K562 (cell line): ENCODE measurements at regions not wholly inside any gene's neighbourhood (a gene's known extent, or its start where the extent isn't known, plus 50 kb on each side); places are given as distances from the start of the nearest gene placed in this dataset.

Source experiments
- ADNP ChIP-seq: fragments of 200-800 bp; sonication (Bioruptor generic); IDR thresholded peaks from 2 replicates; pipeline ENCODE4 v1.6.1; 2016; ENCODE audit warnings: missing genetic modification characterization, missing compliant biosample characterization
- ATF1 ChIP-seq, 2 experiments: fragments of 450-650 bp in 1 of 2; IDR thresholded peaks; 2 replicates each; pipeline ENCODE4 v1.6.1; 2016; ENCODE audit warnings: missing compliant biosample characterization in 1 of 2, missing genetic modification characterization in 1 of 2
- CBX5 ChIP-seq: IDR thresholded peaks from 2 replicates; pipeline ENCODE4 v1.6.1; 2014; ENCODE audit warnings: low read depth, borderline replicate concordance
- CHD4 ChIP-seq: fragments of 200-600 bp; sonication (generic); IDR thresholded peaks from 3 replicates; pipeline ENCODE4 v1.6.1; 2012; ENCODE audit warnings: low read depth, mild to moderate bottlenecking, mixed read lengths, low read length, inconsistent platforms; ENCODE audit not compliant: insufficient read depth, insufficient replicate concordance, poor library complexity, severe bottlenecking
- CXXC5 ChIP-seq: fragments of 250-450 bp; sonication (Bioruptor Pico); IDR thresholded peaks from 2 replicates; pipeline ENCODE4 v1.8.0; 2022; ENCODE audit warnings: inconsistent platforms, mild to moderate bottlenecking, moderate library complexity
- ELF2 ChIP-seq: fragments of 250-450 bp; sonication (Bioruptor Pico); IDR thresholded peaks from 2 replicates; pipeline ENCODE4 v1.5.0; 2021; ENCODE audit warnings: mild to moderate bottlenecking
- HSF4 ChIP-seq: fragments of 250-450 bp; sonication (Bioruptor Pico); IDR thresholded peaks from 2 replicates; pipeline ENCODE4 v2.1.2; 2022; ENCODE audit warnings: mild to moderate bottlenecking, moderate library complexity, borderline replicate concordance
- KLF16 ChIP-seq: IDR thresholded peaks from 2 replicates; pipeline ENCODE4 v1.6.1; 2016; ENCODE audit warnings: antibody characterized with exemption
- KLF6 ChIP-seq: fragments of 250-450 bp; sonication (Bioruptor Pico); IDR thresholded peaks from 2 replicates; pipeline ENCODE4 v1.4.0; 2020; ENCODE audit warnings: mild to moderate bottlenecking, moderate library complexity, borderline replicate concordance
- L3MBTL2 ChIP-seq: fragments of 450-650 bp; IDR thresholded peaks from 2 replicates; pipeline ENCODE4 v1.6.1; 2016; ENCODE audit warnings: mild to moderate bottlenecking, moderate library complexity
- MYNN ChIP-seq, 2 experiments: sonication (generic); formaldehyde crosslinking in 1 of 2; IDR thresholded peaks; 2 replicates each; pipeline versions ENCODE4 v1.5.0 to v1.6.1; 2016 to 2020; ENCODE audit warnings: antibody characterized with exemption in 1 of 2, missing genetic modification reagents in 1 of 2
- NCOR1 ChIP-seq: fragments of 450-650 bp; IDR thresholded peaks from 2 replicates; pipeline ENCODE4 v1.6.1; 2016; ENCODE audit warnings: mild to moderate bottlenecking, moderate library complexity
- NFIC ChIP-seq: fragments of 450-650 bp; IDR thresholded peaks from 2 replicates; pipeline ENCODE4 v1.6.1; 2017; ENCODE audit warnings: mild to moderate bottlenecking, inconsistent platforms
- NR4A1 ChIP-seq, 2 experiments: fragments of 250-450 bp in 1 of 2; fragments of 450-650 bp in 1 of 2; sonication (Bioruptor Pico) in 1 of 2; IDR thresholded peaks; 2 replicates each; pipeline versions ENCODE4 v1.4.0 to v1.6.1; 2016 to 2020; ENCODE audit warnings: mild to moderate bottlenecking in 2 of 2, missing compliant biosample characterization in 1 of 2, missing genetic modification characterization in 1 of 2, moderate library complexity in 1 of 2
- RCOR1 ChIP-seq, 2 experiments: IDR thresholded peaks; 2 replicates each; pipeline ENCODE4 v1.6.1; 2012; ENCODE audit warnings: low read depth in 2 of 2, low read length in 2 of 2, borderline replicate concordance in 1 of 2, improper control_type of control experiment in 1 of 2
- SP1 ChIP-seq: sonication (generic); formaldehyde crosslinking; IDR thresholded peaks from 2 replicates; pipeline ENCODE4 v1.8.1; 2022; ENCODE audit warnings: mild to moderate bottlenecking, missing genetic modification reagents
- SPI1 ChIP-seq: IDR thresholded peaks from 2 replicates; pipeline ENCODE4 v1.6.1; 2011; ENCODE audit warnings: low read depth, low read length, control low read depth, borderline replicate concordance
- SRSF7 ChIP-seq: fragments of 200-400 bp; formaldehyde crosslinking; optimal IDR thresholded peaks from 2 replicates; pipeline ENCODE3; 2017; ENCODE audit warnings: mild to moderate bottlenecking, low read depth, low read length
- TEAD2 ChIP-seq: fragments of 450-650 bp; IDR thresholded peaks from 2 replicates; pipeline ENCODE4 v1.6.1; 2016; ENCODE audit warnings: missing genetic modification characterization, control low read depth, missing compliant biosample characterization
- TEAD4 ChIP-seq, 2 experiments: sonication (generic) in 1 of 2; formaldehyde crosslinking in 1 of 2; IDR thresholded peaks; 2 replicates each; pipeline versions ENCODE4 v1.6.1 to v1.8.0; 2012 to 2022; ENCODE audit warnings: borderline replicate concordance in 1 of 2, inconsistent platforms in 1 of 2, low read length in 1 of 2, mild to moderate bottlenecking in 1 of 2, missing genetic modification reagents in 1 of 2
- ZBTB17 ChIP-seq: fragments of 450-650 bp; formaldehyde crosslinking; IDR thresholded peaks from 2 replicates; pipeline ENCODE4 v1.4.0; 2020; ENCODE audit warnings: mild to moderate bottlenecking
- ZFPM2 ChIP-seq: fragments of 250-450 bp; sonication (Bioruptor Pico); IDR thresholded peaks from 2 replicates; pipeline ENCODE4 v1.5.1; 2022; ENCODE audit warnings: mild to moderate bottlenecking
- ZNF586 ChIP-seq: fragments of 450-650 bp; formaldehyde crosslinking; conservative IDR thresholded peaks from 2 replicates; pipeline ENCODE4 v1.4.0; 2020; ENCODE audit warnings: mild to moderate bottlenecking, moderate library complexity
- TF ChIP-seq, protein P1 (sequence below): fragments of 200-800 bp; sonication (Bioruptor generic); IDR thresholded peaks from 2 replicates; pipeline ENCODE4 v1.6.1; 2017; ENCODE audit warnings: missing genetic modification characterization, missing compliant biosample characterization
- TF ChIP-seq, protein P2 (sequence below): sonication (generic); formaldehyde crosslinking; IDR thresholded peaks from 2 replicates; pipeline ENCODE4 v1.4.0; 2020; ENCODE audit warnings: mild to moderate bottlenecking, missing genetic modification reagents

DNA sequence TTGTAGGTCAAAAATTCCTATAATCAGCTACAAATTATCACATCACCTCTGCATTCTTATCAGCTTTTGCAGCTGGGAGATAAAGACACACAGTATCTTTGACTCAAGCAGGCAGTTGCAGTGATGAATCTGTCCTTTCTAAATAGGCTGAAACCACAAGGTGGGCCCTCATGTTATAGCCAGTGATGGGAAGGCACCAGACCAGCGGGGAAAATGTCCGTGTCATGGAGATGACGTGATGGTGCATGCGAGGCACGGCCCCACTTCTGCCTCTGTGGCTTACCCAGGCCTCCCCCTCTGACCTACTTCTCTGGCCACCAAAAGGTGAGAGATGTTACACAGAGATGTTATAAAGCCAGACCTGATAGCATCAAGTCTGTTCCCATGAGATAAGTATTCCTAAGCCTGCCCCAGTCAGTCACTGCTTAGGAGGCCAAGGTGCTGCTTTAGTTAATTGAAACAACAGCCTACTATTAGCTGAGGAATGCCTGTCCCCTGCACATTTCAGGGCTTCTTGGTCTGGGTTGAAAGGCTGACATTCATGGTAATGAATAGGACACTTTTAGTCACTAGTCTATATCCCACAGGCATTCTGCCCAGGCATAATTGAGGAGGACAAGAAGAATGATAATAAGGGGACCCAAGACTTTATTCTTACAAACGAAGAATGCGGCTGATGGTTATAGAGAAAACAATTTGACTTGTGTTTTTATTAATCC lies 327.9 kb downstream of the LPIN1 start (continued):
- TF ChIP-seq, protein P1, sequence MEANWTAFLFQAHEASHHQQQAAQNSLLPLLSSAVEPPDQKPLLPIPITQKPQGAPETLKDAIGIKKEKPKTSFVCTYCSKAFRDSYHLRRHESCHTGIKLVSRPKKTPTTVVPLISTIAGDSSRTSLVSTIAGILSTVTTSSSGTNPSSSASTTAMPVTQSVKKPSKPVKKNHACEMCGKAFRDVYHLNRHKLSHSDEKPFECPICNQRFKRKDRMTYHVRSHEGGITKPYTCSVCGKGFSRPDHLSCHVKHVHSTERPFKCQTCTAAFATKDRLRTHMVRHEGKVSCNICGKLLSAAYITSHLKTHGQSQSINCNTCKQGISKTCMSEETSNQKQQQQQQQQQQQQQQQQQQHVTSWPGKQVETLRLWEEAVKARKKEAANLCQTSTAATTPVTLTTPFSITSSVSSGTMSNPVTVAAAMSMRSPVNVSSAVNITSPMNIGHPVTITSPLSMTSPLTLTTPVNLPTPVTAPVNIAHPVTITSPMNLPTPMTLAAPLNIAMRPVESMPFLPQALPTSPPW (CRISPR knock-in tag), result peak; percentile 83
- TF ChIP-seq, protein P2, sequence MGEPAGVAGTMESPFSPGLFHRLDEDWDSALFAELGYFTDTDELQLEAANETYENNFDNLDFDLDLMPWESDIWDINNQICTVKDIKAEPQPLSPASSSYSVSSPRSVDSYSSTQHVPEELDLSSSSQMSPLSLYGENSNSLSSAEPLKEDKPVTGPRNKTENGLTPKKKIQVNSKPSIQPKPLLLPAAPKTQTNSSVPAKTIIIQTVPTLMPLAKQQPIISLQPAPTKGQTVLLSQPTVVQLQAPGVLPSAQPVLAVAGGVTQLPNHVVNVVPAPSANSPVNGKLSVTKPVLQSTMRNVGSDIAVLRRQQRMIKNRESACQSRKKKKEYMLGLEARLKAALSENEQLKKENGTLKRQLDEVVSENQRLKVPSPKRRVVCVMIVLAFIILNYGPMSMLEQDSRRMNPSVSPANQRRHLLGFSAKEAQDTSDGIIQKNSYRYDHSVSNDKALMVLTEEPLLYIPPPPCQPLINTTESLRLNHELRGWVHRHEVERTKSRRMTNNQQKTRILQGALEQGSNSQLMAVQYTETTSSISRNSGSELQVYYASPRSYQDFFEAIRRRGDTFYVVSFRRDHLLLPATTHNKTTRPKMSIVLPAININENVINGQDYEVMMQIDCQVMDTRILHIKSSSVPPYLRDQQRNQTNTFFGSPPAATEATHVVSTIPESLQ (CRISPR knock-in tag), result no peak
- TF ChIP-seq SRSF7 (no peak), TEAD4 (IDR thresholded peaks at IDR 0.05; ENCODE audit: low read length) (peak; percentile 96), TEAD4 (CRISPR knock-in tag; IDR thresholded peaks at IDR 0.05; ENCODE audit: borderline replicate concordance) (no peak), ZFPM2 (0 out of 2 replicates have a peak, but pooled peaks have one; percentile 32), CBX5 (0 out of 2 replicates have a peak, but pooled peaks have one; percentile 43), TEAD2 (tag) (no peak), ELF2 (CRISPR knock-in tag) (no peak), SPI1 (no peak), CHD4 (no peak), RCOR1 (IDR thresholded peaks at IDR 0.05; ENCODE audit: borderline replicate concordance in 1 of 2, low read depth in 2 of 2, low read length in 2 of 2) (peak; percentile 76 to 95; a peak in 3 of 4 replicates), ZNF586 (CRISPR knock-in tag) (no peak), CXXC5 (CRISPR knock-in tag) (peak; percentile 71), SP1 (CRISPR knock-in tag) (peak; percentile 54; the same call in 1 of the 2 replicates), MYNN (IDR thresholded peaks at IDR 0.05) (peak; percentile 69; the same call in 1 of the 2 replicates), MYNN (CRISPR knock-in tag; IDR thresholded peaks at IDR 0.05) (no peak), ADNP (tag) (no peak), KLF6 (no peak), KLF16 (peak; percentile 93), HSF4 (CRISPR knock-in tag) (no peak), NR4A1 (CRISPR knock-in tag; IDR thresholded peaks at IDR 0.05) (peak; percentile 74; the same call in 1 of the 2 replicates), NR4A1 (tag; IDR thresholded peaks at IDR 0.05) (peak; percentile 52), ATF1 (CRISPR knock-in tag; IDR thresholded peaks at IDR 0.05) (no peak), ATF1 (tag; IDR thresholded peaks at IDR 0.05) (peak; percentile 90), L3MBTL2 (peak; percentile 70), NFIC (peak; percentile 79), NCOR1 (peak; percentile 89), ZBTB17 (CRISPR knock-in tag) (0 out of 2 replicates have a peak, but pooled peaks have one; percentile 50)
